IMR-90 (cell line): ENCODE measurements at regions not wholly inside any gene's neighbourhood (a gene's known extent, or its start where the extent isn't known, plus 50 kb on each side); places are given as distances from the start of the nearest gene placed in this dataset.

Experiments used
- CTCF ChIP-seq: conservative IDR thresholded peaks from 2 replicates; pipeline ENCODE4 v1.5.1; 2012; ENCODE audit warnings: mild to moderate bottlenecking, low read depth, low read length, improper control_type of control experiment
- MAFK ChIP-seq: IDR thresholded peaks from 2 replicates; pipeline ENCODE4 v1.6.1; 2012; ENCODE audit warnings: low read depth, low read length, improper control_type of control experiment

- TF ChIP-seq CTCF: no peak
- TF ChIP-seq MAFK: no peak
Observed at GRCh38 chr6:14194483-14194882, 76.9 kb downstream of the CD83 start.
